SK-N-SH (cell line): ENCODE measurements at regions not wholly inside any gene's neighbourhood (a gene's known extent, or its start where the extent isn't known, plus 50 kb on each side); places are given as distances from the start of the nearest gene placed in this dataset.
A peak's percentile ranks its signal among the peaks of the same experiment; 100 is the strongest.

Experiments used
- CTCF ChIA-PET: fragments of 300-600, 350-600 bp; formaldehyde crosslinking; extraction: SDS; loops from one replicate; lab custom pipeline; 2021; lab: Yijun Ruan, JAX
- POLR2A ChIA-PET: fragments of 350-600 bp; sonication (Branson Sonifier 250); formaldehyde crosslinking; extraction: SDS; loops from one replicate; lab custom pipeline; 2020; ENCODE audit warnings: antibody characterized with exemption, inconsistent platforms; lab: Yijun Ruan, JAX
- DNase-seq: peaks from one replicate; pipeline ENCODE4 v3.0.0; 2012
- H2AFZ ChIP-seq: fragments of 200-600 bp; sonication (generic); 2 replicates; pipeline ENCODE4 v1.8.1; 2016; ENCODE audit warnings: antibody characterized with exemption, mild to moderate bottlenecking, low read depth
- H3F3A ChIP-seq: fragments of 200-600 bp; sonication (generic); replicated peaks from 2 replicates; pipeline ENCODE3; 2016; ENCODE audit warnings: antibody characterized with exemption, mild to moderate bottlenecking; ENCODE audit not compliant: insufficient read depth
- H3K27ac ChIP-seq, 2 experiments: fragments of 200-500 bp in 1 of 2; fragments of 200-600 bp in 1 of 2; sonication (Bioruptor generic) in 1 of 2; sonication (generic), shearing (Covaris generic) in 1 of 2; 2 replicates each; pipeline versions ENCODE4 v1.5.1 to v1.6.1; 2014 to 2016; ENCODE audit warnings: low read depth in 2 of 2, inconsistent platforms in 1 of 2, low read length in 1 of 2, mild to moderate bottlenecking in 1 of 2, mixed read lengths in 1 of 2
- H3K27me3 ChIP-seq: fragments of 200-600 bp; sonication (generic), shearing (Covaris generic); 2 replicates; pipeline ENCODE4 v1.6.1; 2016; ENCODE audit warnings: mixed run types; ENCODE audit not compliant: insufficient read depth
- H3K36me3 ChIP-seq, 2 experiments: fragments of 200-500 bp in 1 of 2; fragments of 200-600 bp in 1 of 2; sonication (Bioruptor generic) in 1 of 2; sonication (generic) in 1 of 2; replicated peaks in 1 of 2; 2 replicates each; pipeline versions ENCODE3 to v1.5.1; 2014 to 2016; ENCODE audit warnings: low read length in 1 of 2, mild to moderate bottlenecking in 1 of 2; ENCODE audit not compliant: insufficient read depth in 2 of 2, control insufficient read depth in 1 of 2
- H3K4me1 ChIP-seq, 2 experiments: fragments of 200-500 bp in 1 of 2; fragments of 200-600 bp in 1 of 2; sonication (Bioruptor generic) in 1 of 2; sonication (generic), shearing (Covaris generic) in 1 of 2; 2 replicates each; pipeline versions ENCODE4 v1.5.1 to v1.6.1; 2014 to 2016; ENCODE audit warnings: low read depth in 1 of 2, low read length in 1 of 2, mixed run types in 1 of 2; ENCODE audit not compliant: insufficient read depth in 2 of 2, control insufficient read depth in 1 of 2
- H3K4me2 ChIP-seq: fragments of 200-600 bp; sonication (generic), shearing (Covaris generic); 2 replicates; pipeline ENCODE4 v1.6.1; 2017; ENCODE audit warnings: mixed run types
- H3K4me3 ChIP-seq, 2 experiments: fragments of 200-500 bp in 1 of 2; fragments of 200-600 bp in 1 of 2; sonication (Bioruptor generic) in 1 of 2; sonication (generic), shearing (Covaris generic) in 1 of 2; 2 replicates each; pipeline versions ENCODE4 v1.5.1 to v1.8.1; 2014 to 2016; ENCODE audit warnings: low read depth in 2 of 2, inconsistent platforms in 1 of 2, low read length in 1 of 2, mild to moderate bottlenecking in 1 of 2, mixed read lengths in 1 of 2, moderate library complexity in 1 of 2
- H3K79me2 ChIP-seq: fragments of 200-600 bp; sonication (generic); 2 replicates; pipeline ENCODE4 v1.8.1; 2017; ENCODE audit warnings: mild to moderate bottlenecking; ENCODE audit not compliant: insufficient read depth
- H3K9ac ChIP-seq: fragments of 200-600 bp; sonication (generic); 2 replicates; pipeline ENCODE4 v1.6.1; 2017; ENCODE audit warnings: mixed run types
- H3K9me2 ChIP-seq: fragments of 200-600 bp; sonication (generic); 2 replicates; pipeline ENCODE4 v1.6.1; 2017; ENCODE audit warnings: mixed run types
- H3K9me3 ChIP-seq: fragments of 200-600 bp; sonication (generic); 2 replicates; pipeline ENCODE4 v1.6.1; 2017; ENCODE audit warnings: mixed run types, mild to moderate bottlenecking, moderate library complexity
- H4K20me1 ChIP-seq: fragments of 200-600 bp; sonication (generic); 2 replicates; pipeline ENCODE4 v1.6.1; 2017; ENCODE audit warnings: mild to moderate bottlenecking, mixed run types; ENCODE audit not compliant: insufficient read depth
- CHD2 ChIP-seq: fragments of 150-350 bp; IDR thresholded peaks from 2 replicates; pipeline ENCODE4 v1.6.1; 2018; ENCODE audit warnings: low read length; ENCODE audit not compliant: partially characterized antibody
- EZH2phosphoT487 ChIP-seq: fragments of 200-600 bp; sonication (generic); IDR thresholded peaks from 2 replicates; pipeline ENCODE4 v1.6.1; 2017; ENCODE audit warnings: low read depth, mixed run types, mild to moderate bottlenecking, antibody characterized with exemption, moderate library complexity, borderline replicate concordance
- JUND ChIP-seq: IDR thresholded peaks from 2 replicates; pipeline ENCODE4 v1.4.0; 2012
- MEF2A ChIP-seq: IDR thresholded peaks from 2 replicates; pipeline ENCODE4 v1.4.0; 2012; ENCODE audit warnings: low read depth, borderline replicate concordance
- NFIC ChIP-seq: IDR thresholded peaks from 2 replicates; pipeline ENCODE4 v1.4.0; 2012; ENCODE audit warnings: borderline replicate concordance
- NRF1 ChIP-seq: IDR thresholded peaks from 2 replicates; pipeline ENCODE4 v1.6.1; 2012; ENCODE audit warnings: low read depth, mild to moderate bottlenecking, low read length
- POLR2AphosphoS5 ChIP-seq: IDR thresholded peaks from 2 replicates; pipeline ENCODE4 v1.6.1; 2012; ENCODE audit warnings: low read depth, low read length
- TAF1 ChIP-seq: IDR thresholded peaks from 2 replicates; pipeline ENCODE4 v1.6.1; 2012; ENCODE audit warnings: low read depth, mild to moderate bottlenecking, low read length, moderate library complexity, borderline replicate concordance
- TCF12 ChIP-seq: IDR thresholded peaks from 2 replicates; pipeline ENCODE4 v1.4.0; 2012
- TEAD4 ChIP-seq: IDR thresholded peaks from 2 replicates; pipeline ENCODE4 v1.4.0; 2012; ENCODE audit warnings: mild to moderate bottlenecking, borderline replicate concordance; ENCODE audit not compliant: insufficient read depth
- USF2 ChIP-seq: fragments of 150-350 bp; IDR thresholded peaks from 2 replicates; pipeline ENCODE4 v1.6.1; 2017; ENCODE audit warnings: antibody characterized with exemption, low read length, low read depth, borderline replicate concordance
- WGBS: methylation state at CpG from one replicate; pipeline ENCODE4 v1.1.6; 2017; ENCODE audit warnings: low lambda C conversion rate; 5-methylcytosine and 5-hydroxymethylcytosine counted together
- TF ChIP-seq, protein P1 (sequence below): IDR thresholded peaks from 2 replicates; pipeline ENCODE4 v1.4.0; 2012; ENCODE audit warnings: low read depth, borderline replicate concordance
- TF ChIP-seq, protein P2 (sequence below): fragments of 200-600 bp; sonication (generic); IDR thresholded peaks from 2 replicates; pipeline ENCODE4 v1.6.1; 2017; ENCODE audit warnings: antibody characterized with exemption, mild to moderate bottlenecking, moderate library complexity
- TF ChIP-seq, protein P3 (sequence below): IDR thresholded peaks from 2 replicates; pipeline ENCODE4; 2012

- H3K4me1 ChIP-seq, result no peaks in the 10 kb centered on the region
- H3F3A ChIP-seq, result no peaks in the 10 kb centered on the region
- no peaks in the 10 kb centered on the region for H3K9me3 ChIP-seq
- H3K9me2 ChIP-seq, result 0 out of 2 replicates have a peak, but pooled peaks cover 2% of the 10 kb centered on the region
- TF ChIP-seq NRF1 (no peak), TCF12 (no peak), JUND (no peak), POLR2AphosphoS5 (no peak), USF2 (no peak), MEF2A (no peak), TEAD4 (no peak), EZH2phosphoT487 (no peak)
- TF ChIP-seq, protein P1, sequence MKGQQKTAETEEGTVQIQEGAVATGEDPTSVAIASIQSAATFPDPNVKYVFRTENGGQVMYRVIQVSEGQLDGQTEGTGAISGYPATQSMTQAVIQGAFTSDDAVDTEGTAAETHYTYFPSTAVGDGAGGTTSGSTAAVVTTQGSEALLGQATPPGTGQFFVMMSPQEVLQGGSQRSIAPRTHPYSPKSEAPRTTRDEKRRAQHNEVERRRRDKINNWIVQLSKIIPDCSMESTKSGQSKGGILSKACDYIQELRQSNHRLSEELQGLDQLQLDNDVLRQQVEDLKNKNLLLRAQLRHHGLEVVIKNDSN, result no peak
- no peak overlapping the region for H3K4me3 ChIP-seq
- H4K20me1 ChIP-seq, result no peaks in the 10 kb centered on the region
- no peaks in the 10 kb centered on the region for H3K36me3 ChIP-seq
- no peaks in the 10 kb centered on the region for H3K79me2 ChIP-seq
- peaks cover 5% of the 10 kb centered on the region; the same call in 1 of the 2 replicates for H3K27me3 ChIP-seq
- 6% methylated on average over 2 of the region's 2 CpGs for WGBS
- H2AFZ ChIP-seq, result no peak overlapping the region
- H3K4me2 ChIP-seq, result no peak overlapping the region
- H3K9ac ChIP-seq, result no peak overlapping the region
- ChIA-PET CTCF (no interaction called here), POLR2A (no interaction called here)
- H3K27ac ChIP-seq, result no peak overlapping the region
- DNase-seq, result no peak
Measured at GRCh38 chr4:178028481-178028880, 586.2 kb upstream of the AGA start.

GRCh38 chr4:178037459-178038214 lies 595.4 kb upstream of the AGA start:
- H3K9me3 ChIP-seq, result no peaks in the 10 kb centered on the region
- H4K20me1 ChIP-seq, result no peaks in the 10 kb centered on the region
- H3F3A ChIP-seq, result no peaks in the 10 kb centered on the region
- no peak overlapping the region for H3K9ac ChIP-seq
- ChIA-PET POLR2A (no interaction called here), CTCF (no interaction called here)
- H3K9me2 ChIP-seq, result no peaks in the 10 kb centered on the region
- TF ChIP-seq, protein P2, sequence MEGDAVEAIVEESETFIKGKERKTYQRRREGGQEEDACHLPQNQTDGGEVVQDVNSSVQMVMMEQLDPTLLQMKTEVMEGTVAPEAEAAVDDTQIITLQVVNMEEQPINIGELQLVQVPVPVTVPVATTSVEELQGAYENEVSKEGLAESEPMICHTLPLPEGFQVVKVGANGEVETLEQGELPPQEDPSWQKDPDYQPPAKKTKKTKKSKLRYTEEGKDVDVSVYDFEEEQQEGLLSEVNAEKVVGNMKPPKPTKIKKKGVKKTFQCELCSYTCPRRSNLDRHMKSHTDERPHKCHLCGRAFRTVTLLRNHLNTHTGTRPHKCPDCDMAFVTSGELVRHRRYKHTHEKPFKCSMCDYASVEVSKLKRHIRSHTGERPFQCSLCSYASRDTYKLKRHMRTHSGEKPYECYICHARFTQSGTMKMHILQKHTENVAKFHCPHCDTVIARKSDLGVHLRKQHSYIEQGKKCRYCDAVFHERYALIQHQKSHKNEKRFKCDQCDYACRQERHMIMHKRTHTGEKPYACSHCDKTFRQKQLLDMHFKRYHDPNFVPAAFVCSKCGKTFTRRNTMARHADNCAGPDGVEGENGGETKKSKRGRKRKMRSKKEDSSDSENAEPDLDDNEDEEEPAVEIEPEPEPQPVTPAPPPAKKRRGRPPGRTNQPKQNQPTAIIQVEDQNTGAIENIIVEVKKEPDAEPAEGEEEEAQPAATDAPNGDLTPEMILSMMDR, result no peak
- no peak for TF ChIP-seq TAF1
- no peak for TF ChIP-seq EZH2phosphoT487
- TF ChIP-seq CHD2, result no peak
- no peak for TF ChIP-seq TCF12
- TF ChIP-seq, protein P3, sequence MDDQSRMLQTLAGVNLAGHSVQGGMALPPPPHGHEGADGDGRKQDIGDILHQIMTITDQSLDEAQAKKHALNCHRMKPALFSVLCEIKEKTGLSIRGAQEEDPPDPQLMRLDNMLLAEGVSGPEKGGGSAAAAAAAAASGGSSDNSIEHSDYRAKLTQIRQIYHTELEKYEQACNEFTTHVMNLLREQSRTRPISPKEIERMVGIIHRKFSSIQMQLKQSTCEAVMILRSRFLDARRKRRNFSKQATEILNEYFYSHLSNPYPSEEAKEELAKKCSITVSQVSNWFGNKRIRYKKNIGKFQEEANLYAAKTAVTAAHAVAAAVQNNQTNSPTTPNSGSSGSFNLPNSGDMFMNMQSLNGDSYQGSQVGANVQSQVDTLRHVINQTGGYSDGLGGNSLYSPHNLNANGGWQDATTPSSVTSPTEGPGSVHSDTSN, result no peak
- no peak for TF ChIP-seq JUND
- TF ChIP-seq NFIC, result no peak
- H3K4me1 ChIP-seq, result no peaks in the 10 kb centered on the region
- peak overlapping the region; percentile 33; the same call in 1 of the 2 replicates for H2AFZ ChIP-seq
- DNase-seq, result no peak
- no peaks in the 10 kb centered on the region for H3K36me3 ChIP-seq
- H3K4me3 ChIP-seq, result no peak overlapping the region; a peak in 1 of 4 replicates
- H3K27me3 ChIP-seq, result peaks cover 5% of the 10 kb centered on the region; the same call in 1 of the 2 replicates
- no peak overlapping the region for H3K4me2 ChIP-seq
- H3K79me2 ChIP-seq, result no peaks in the 10 kb centered on the region
- WGBS, result 8% methylated on average over 15 of the region's 15 CpGs
- no peak overlapping the region for H3K27ac ChIP-seq
